Vagina (tissue), 2 donors: ENCODE measurements at regions not wholly inside any gene's neighbourhood (a gene's known extent, or its start where the extent isn't known, plus 50 kb on each side); places are given as distances from the start of the nearest gene placed in this dataset.

Experiments
- DNase-seq, 2 donors: peaks; one replicate each; pipeline ENCODE4 v3.0.0-alpha.2; 2017; ENCODE audit errors: extremely low spot score in 2 of 2
- H3K27ac ChIP-seq: fragments of 200-600 bp; sonication (generic); one replicate; pipeline ENCODE4 v1.5.1; 2019
- H3K27me3 ChIP-seq: fragments of 200-600 bp; sonication (generic); one replicate; pipeline ENCODE4 v1.5.1; 2019
- H3K36me3 ChIP-seq, 2 donors: fragments of 200-600 bp; sonication (generic); one replicate each; pipeline ENCODE4 v1.5.1; 2017 to 2019
- H3K4me1 ChIP-seq: fragments of 200-600 bp; sonication (generic); one replicate; pipeline ENCODE4 v1.5.1; 2019
- H3K4me3 ChIP-seq, 2 donors: fragments of 200-600 bp; sonication (generic); 1 replicate in 1 of 2; 2 replicates in 1 of 2; pipeline ENCODE4 v1.5.1; 2016 to 2019
- H3K9me3 ChIP-seq: fragments of 200-600 bp; sonication (generic); one replicate; pipeline ENCODE4 v1.5.1; 2019
- POLR2A ChIP-seq, 2 donors: fragments of 450-650 bp; IDR thresholded peaks; one replicate each; pipeline ENCODE4 v1.6.1; 2017; ENCODE audit warnings: antibody characterized with exemption in 2 of 2, mild to moderate bottlenecking in 2 of 2, moderate library complexity in 2 of 2
- POLR2AphosphoS5 ChIP-seq, 2 donors: sonication (generic); formaldehyde crosslinking; IDR thresholded peaks; one replicate each; pipeline ENCODE4 v1.9.0; 2017; ENCODE audit warnings: antibody characterized with exemption in 2 of 2, mild to moderate bottlenecking in 2 of 2, low read depth in 1 of 2; ENCODE audit not compliant: insufficient read depth in 1 of 2
- intact Hi-C: fragments of 100-400 bp; cut with DNase I; formaldehyde crosslinking; loops from one replicate; pipeline ENCODE4 v1.15.1; 2023
- TF ChIP-seq, protein P1 (sequence below), 3 experiments: fragments of 450-650 bp in 2 of 3; fragments of 200-600 bp in 1 of 3; sonication (generic) in 1 of 3; IDR thresholded peaks; one replicate each; pipeline ENCODE4 v1.5.1; 2017 to 2019; ENCODE audit warnings: antibody characterized with exemption in 3 of 3, mild to moderate bottlenecking in 2 of 3, moderate library complexity in 2 of 3

DNA sequence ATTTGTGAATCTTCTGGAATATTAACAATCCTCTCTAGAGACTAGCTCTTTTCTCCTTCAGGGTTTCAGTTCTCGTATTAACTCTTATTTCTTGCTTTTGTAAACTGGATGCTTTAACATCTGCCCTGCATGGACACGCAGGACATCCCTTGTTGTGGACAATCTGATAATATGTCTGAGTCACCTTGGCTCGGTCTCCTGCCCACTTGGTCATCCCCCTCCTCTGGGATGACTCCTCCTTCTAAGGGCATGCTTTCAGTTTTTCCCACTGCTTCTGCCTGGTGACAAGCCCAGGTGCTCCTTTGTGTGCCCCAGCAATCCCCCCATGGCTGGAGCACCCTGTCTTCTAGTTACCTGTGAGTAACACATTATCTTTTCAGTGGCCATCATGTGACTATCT, 460.5 kb downstream of the DSC3 start:
- Histone ChIP-seq H3K27ac (no peak overlapping the region), H3K27me3 (no peaks in the 10 kb centered on the region), H3K4me3 (no peak overlapping the region), H3K4me1 (no peaks in the 10 kb centered on the region), H3K9me3 (no peaks in the 10 kb centered on the region), H3K36me3 (no peaks in the 10 kb centered on the region)
- TF ChIP-seq, protein P1, sequence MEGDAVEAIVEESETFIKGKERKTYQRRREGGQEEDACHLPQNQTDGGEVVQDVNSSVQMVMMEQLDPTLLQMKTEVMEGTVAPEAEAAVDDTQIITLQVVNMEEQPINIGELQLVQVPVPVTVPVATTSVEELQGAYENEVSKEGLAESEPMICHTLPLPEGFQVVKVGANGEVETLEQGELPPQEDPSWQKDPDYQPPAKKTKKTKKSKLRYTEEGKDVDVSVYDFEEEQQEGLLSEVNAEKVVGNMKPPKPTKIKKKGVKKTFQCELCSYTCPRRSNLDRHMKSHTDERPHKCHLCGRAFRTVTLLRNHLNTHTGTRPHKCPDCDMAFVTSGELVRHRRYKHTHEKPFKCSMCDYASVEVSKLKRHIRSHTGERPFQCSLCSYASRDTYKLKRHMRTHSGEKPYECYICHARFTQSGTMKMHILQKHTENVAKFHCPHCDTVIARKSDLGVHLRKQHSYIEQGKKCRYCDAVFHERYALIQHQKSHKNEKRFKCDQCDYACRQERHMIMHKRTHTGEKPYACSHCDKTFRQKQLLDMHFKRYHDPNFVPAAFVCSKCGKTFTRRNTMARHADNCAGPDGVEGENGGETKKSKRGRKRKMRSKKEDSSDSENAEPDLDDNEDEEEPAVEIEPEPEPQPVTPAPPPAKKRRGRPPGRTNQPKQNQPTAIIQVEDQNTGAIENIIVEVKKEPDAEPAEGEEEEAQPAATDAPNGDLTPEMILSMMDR (IDR thresholded peaks at IDR 0.05): no peak
- TF ChIP-seq POLR2AphosphoS5 (IDR thresholded peaks at IDR 0.05; ENCODE audit: insufficient read depth in 1 of 2, low read depth in 1 of 2): no peak
- intact Hi-C loops: no loop called here
- DNase-seq: no peak

DNA sequence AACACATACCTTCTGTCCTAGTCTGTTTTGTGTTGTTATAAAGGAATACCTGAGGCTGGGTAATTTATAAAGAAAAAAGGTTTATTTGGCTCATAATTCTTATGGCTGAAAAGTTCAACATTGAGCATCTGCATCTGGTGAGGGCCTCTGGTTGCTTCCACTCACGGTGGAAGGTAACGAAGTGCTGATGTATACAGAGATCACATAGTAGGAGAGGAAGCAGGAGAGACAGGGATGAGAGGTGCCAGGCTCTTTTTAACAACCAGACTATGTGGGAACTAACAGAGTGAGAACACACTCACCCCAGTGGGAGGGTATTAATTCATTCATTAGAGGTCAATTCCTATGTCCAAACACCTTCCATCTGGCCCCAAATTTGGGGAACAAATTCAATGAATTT, 463.8 kb downstream of the DSC3 start:
- Histone ChIP-seq H3K27me3 (no peaks in the 10 kb centered on the region), H3K27ac (no peak overlapping the region), H3K36me3 (no peaks in the 10 kb centered on the region), H3K4me1 (no peaks in the 10 kb centered on the region), H3K4me3 (no peak overlapping the region), H3K9me3 (no peaks in the 10 kb centered on the region)
- intact Hi-C loops: no loop called here
- no peak for DNase-seq
- no peak for TF ChIP-seq POLR2AphosphoS5 (IDR thresholded peaks at IDR 0.05; ENCODE audit: insufficient read depth in 1 of 2, low read depth in 1 of 2)
- no peak for TF ChIP-seq POLR2A (IDR thresholded peaks at IDR 0.05)
- TF ChIP-seq, protein P1 (IDR thresholded peaks at IDR 0.05): no peak

DNA sequence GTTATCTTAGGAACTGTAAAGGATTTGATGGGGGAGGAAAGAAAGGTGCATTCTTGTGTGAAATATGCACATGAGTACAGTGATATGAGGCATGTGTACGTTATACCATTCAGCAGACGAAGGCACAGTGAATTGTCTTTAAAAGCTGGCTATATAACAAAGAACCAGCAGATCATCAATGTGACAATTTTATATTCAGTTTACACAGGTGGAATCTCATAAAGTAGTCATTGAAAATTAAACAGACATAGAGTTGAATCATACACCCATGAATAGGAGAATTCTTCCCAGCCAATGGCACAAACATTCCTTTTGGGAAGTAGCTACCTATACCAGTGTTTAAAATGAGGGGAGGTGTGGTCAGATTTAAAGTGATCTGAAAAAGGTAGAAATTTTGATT, 470.3 kb downstream of the DSC3 start:
- Histone ChIP-seq H3K36me3 (no peaks in the 10 kb centered on the region), H3K27ac (no peak overlapping the region), H3K27me3 (no peaks in the 10 kb centered on the region), H3K4me1 (no peaks in the 10 kb centered on the region), H3K4me3 (no peak overlapping the region), H3K9me3 (no peaks in the 10 kb centered on the region)
- no peak for TF ChIP-seq POLR2AphosphoS5 (IDR thresholded peaks at IDR 0.05; ENCODE audit: insufficient read depth in 1 of 2, low read depth in 1 of 2)
- no peak for TF ChIP-seq POLR2A (IDR thresholded peaks at IDR 0.05)
- TF ChIP-seq, protein P1 (IDR thresholded peaks at IDR 0.05): no peak
- intact Hi-C loops: no loop called here
- no peak for DNase-seq

DNA sequence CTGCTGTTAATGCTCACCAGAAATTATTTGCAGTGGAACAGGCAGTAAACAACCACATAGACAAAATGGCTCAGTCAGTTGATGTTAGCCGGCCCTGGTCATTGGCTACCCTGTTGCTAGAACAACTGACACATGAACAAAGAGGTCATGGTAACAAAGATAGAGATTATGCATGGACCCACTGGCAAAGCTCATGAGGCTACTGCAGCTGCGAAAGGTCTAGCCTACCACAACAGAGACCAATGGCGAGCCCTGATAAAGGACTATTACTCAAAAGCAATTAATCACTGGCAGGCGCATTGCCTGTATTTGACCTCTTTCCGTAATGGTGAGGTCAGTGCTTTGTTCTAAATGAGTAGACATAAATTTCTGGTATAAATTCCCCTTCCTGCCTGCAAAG, 474.2 kb downstream of the DSC3 start:
- no peaks in the 10 kb centered on the region for H3K36me3 ChIP-seq
- intact Hi-C loops: no loop called here
- H3K27me3 ChIP-seq: no peaks in the 10 kb centered on the region

DNA sequence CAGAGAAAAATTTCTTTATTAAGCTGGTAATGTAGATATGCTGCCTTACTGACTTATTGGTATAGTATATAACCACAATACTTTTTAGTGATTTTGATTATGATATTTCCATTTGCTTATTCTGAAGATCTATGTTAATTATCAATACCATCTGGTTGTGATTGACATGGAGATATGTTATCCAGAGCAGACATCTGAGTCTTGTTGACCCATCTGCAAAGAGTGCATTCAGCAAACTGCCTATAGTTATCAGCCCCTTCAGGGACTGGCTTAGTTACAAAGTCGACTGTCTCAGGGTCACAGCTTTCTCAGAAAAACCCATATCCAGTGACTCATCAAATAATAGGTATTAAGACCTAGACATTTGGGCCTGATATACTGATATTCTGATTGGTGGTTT, 475.7 kb downstream of the DSC3 start:
- no peak overlapping the region for H3K4me3 ChIP-seq
- intact Hi-C loops: no loop called here
- H3K4me1 ChIP-seq: no peaks in the 10 kb centered on the region
- no peaks in the 10 kb centered on the region for H3K27me3 ChIP-seq
- no peak overlapping the region for H3K27ac ChIP-seq
- no peaks in the 10 kb centered on the region for H3K36me3 ChIP-seq
- TF ChIP-seq POLR2AphosphoS5 (IDR thresholded peaks at IDR 0.05; ENCODE audit: insufficient read depth in 1 of 2, low read depth in 1 of 2): no peak
- no peaks in the 10 kb centered on the region for H3K9me3 ChIP-seq
- no peak for DNase-seq

More for the DNA sequence above, 474.2 kb downstream of the DSC3 start:
- no peak overlapping the region for H3K27ac ChIP-seq
- TF ChIP-seq POLR2AphosphoS5 (IDR thresholded peaks at IDR 0.05; ENCODE audit: insufficient read depth in 1 of 2, low read depth in 1 of 2) (no peak), POLR2A (IDR thresholded peaks at IDR 0.05) (no peak)
- TF ChIP-seq, protein P1 (IDR thresholded peaks at IDR 0.05): no peak
- H3K4me3 ChIP-seq: no peak overlapping the region
- DNase-seq: no peak
- H3K9me3 ChIP-seq: no peaks in the 10 kb centered on the region
- no peaks in the 10 kb centered on the region for H3K4me1 ChIP-seq

DNA sequence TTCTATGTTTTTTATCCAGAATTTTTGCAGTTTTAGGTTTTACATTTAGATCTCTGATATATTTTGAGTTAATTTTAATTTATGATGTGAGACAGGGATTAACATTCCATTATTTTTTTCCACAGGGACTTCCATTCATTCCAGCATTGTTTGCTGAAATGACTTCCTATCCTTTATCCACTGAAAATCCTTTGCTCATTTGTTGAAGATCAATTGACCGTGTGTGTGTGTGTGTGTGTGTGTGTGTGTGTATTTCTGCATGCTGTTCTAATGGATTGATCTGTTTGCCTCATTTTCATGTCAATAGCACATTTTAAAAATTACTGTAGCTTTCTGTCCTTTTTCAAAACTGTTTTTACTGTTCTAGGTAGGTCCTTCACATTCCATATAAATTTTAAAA, 480.3 kb downstream of the DSC3 start:
- DNase-seq: no peak
- no peak overlapping the region for H3K4me3 ChIP-seq
- intact Hi-C loops: no loop called here
- no peaks in the 10 kb centered on the region for H3K9me3 ChIP-seq
- H3K4me1 ChIP-seq: no peaks in the 10 kb centered on the region
- H3K36me3 ChIP-seq: no peaks in the 10 kb centered on the region
- TF ChIP-seq, protein P1 (IDR thresholded peaks at IDR 0.05): no peak
- no peak for TF ChIP-seq POLR2A (IDR thresholded peaks at IDR 0.05)
- TF ChIP-seq POLR2AphosphoS5 (IDR thresholded peaks at IDR 0.05; ENCODE audit: insufficient read depth in 1 of 2, low read depth in 1 of 2): no peak
- H3K27me3 ChIP-seq: no peaks in the 10 kb centered on the region
- no peak overlapping the region for H3K27ac ChIP-seq
